Prostate gland (tissue), 2 donors: ENCODE measurements at regions not wholly inside any gene's neighbourhood (a gene's known extent, or its start where the extent isn't known, plus 50 kb on each side); places are given as distances from the start of the nearest gene placed in this dataset.

Experiments
- DNase-seq: peaks from one replicate; pipeline ENCODE4 v3.0.0-alpha.2; 2019; ENCODE audit warnings: low spot score
- H3K27ac ChIP-seq, 2 donors: fragments of 200-600 bp; sonication (generic); 2 replicates each; pipeline ENCODE4 v1.5.1; 2017 to 2019
- H3K27me3 ChIP-seq: fragments of 200-600 bp; sonication (generic); replicated peaks from 2 replicates; pipeline ENCODE4 v1.5.1; 2019; ENCODE audit not compliant: insufficient read depth
- H3K36me3 ChIP-seq, 2 donors: fragments of 200-600 bp; sonication (generic); 1 replicate in 1 of 2; 2 replicates in 1 of 2; pipeline versions ENCODE4 v1.5.1 to v1.8.1; 2017 to 2019
- H3K4me1 ChIP-seq: fragments of 200-600 bp; sonication (generic); replicated peaks from 2 replicates; pipeline ENCODE4 v1.5.1; 2019
- H3K4me3 ChIP-seq, 2 donors: fragments of 200-600 bp; sonication (generic); 2 replicates each; pipeline ENCODE4 v1.5.1; 2017 to 2019
- H3K9me3 ChIP-seq: fragments of 200-600 bp; sonication (generic); 2 replicates; pipeline ENCODE4 v1.5.1; 2017
- CTCF ChIP-seq, 4 experiments: fragments of 200-600 bp in 2 of 4; fragments of 450-650 bp in 2 of 4; sonication (generic) in 2 of 4; IDR thresholded peaks; 1 replicate in 3 of 4; 2 replicates in 1 of 4; pipeline ENCODE4 v1.5.1; 2016 to 2019; ENCODE audit warnings: antibody characterized with exemption in 4 of 4, mild to moderate bottlenecking in 2 of 4, moderate library complexity in 2 of 4
- POLR2A ChIP-seq: fragments of 450-650 bp; IDR thresholded peaks from one replicate; pipeline ENCODE4 v1.6.1; 2016; ENCODE audit warnings: antibody characterized with exemption, mild to moderate bottlenecking
- POLR2AphosphoS5 ChIP-seq: sonication (generic); formaldehyde crosslinking; IDR thresholded peaks from one replicate; pipeline ENCODE4 v1.6.1; 2017; ENCODE audit warnings: antibody characterized with exemption
- WGBS: methylation state at CpG from one replicate; pipeline ENCODE4 v1.1.5; 2018; 5-methylcytosine and 5-hydroxymethylcytosine counted together
- intact Hi-C: fragments of 100-400 bp; cut with DNase I; formaldehyde crosslinking; loops from one replicate; pipeline ENCODE4 v1.14.2; 2022

- intact Hi-C loops = no loop called here
Observed at GRCh38 chr3:135637013-135637412, 328.5 kb upstream of the PPP2R3A start.

GRCh38 chr3:135641761-135642160 is 323.8 kb upstream of the PPP2R3A start:
- intact Hi-C loops = no loop called here
- H3K9me3 ChIP-seq = no peaks in the 10 kb centered on the region
- H3K4me3 ChIP-seq = no peak overlapping the region
- no peak for DNase-seq
- H3K4me1 ChIP-seq = no peaks in the 10 kb centered on the region
- TF ChIP-seq POLR2A (no peak), CTCF (IDR thresholded peaks at IDR 0.05) (no peak), POLR2AphosphoS5 (no peak)
- H3K27me3 ChIP-seq = no peaks in the 10 kb centered on the region
- H3K36me3 ChIP-seq = no peaks in the 10 kb centered on the region
- no peak overlapping the region for H3K27ac ChIP-seq

More at GRCh38 chr3:135637013-135637412, 328.5 kb upstream of the PPP2R3A start:
- no peaks in the 10 kb centered on the region for H3K9me3 ChIP-seq
- no peak overlapping the region for H3K4me3 ChIP-seq
- H3K4me1 ChIP-seq = no peaks in the 10 kb centered on the region
- H3K27ac ChIP-seq = no peak overlapping the region
- no peaks in the 10 kb centered on the region for H3K36me3 ChIP-seq
- no peaks in the 10 kb centered on the region for H3K27me3 ChIP-seq
- no peak for DNase-seq
- no peak for TF ChIP-seq CTCF (IDR thresholded peaks at IDR 0.05)
- no peak for TF ChIP-seq POLR2A
- TF ChIP-seq POLR2AphosphoS5 = no peak
- WGBS = 67% methylated on average over 3 of the region's 3 CpGs

GRCh38 chr3:135645541-135645940 is 320.0 kb upstream of the PPP2R3A start:
- no peak for DNase-seq
- WGBS = 91% methylated on average over 1 of the region's 1 CpG
- H3K9me3 ChIP-seq = no peaks in the 10 kb centered on the region

GRCh38 chr3:135646873-135647272 is 318.7 kb upstream of the PPP2R3A start:
- intact Hi-C loops = no loop called here
- no peaks in the 10 kb centered on the region for H3K9me3 ChIP-seq
- peaks cover 3% of the 10 kb centered on the region for H3K27me3 ChIP-seq
- 82% methylated on average over 1 of the region's 1 CpG for WGBS
- DNase-seq = no peak
- H3K4me3 ChIP-seq = no peak overlapping the region
- H3K36me3 ChIP-seq = no peaks in the 10 kb centered on the region
- no peak overlapping the region for H3K27ac ChIP-seq
- TF ChIP-seq POLR2AphosphoS5 = no peak
- TF ChIP-seq POLR2A = no peak
- no peak for TF ChIP-seq CTCF (IDR thresholded peaks at IDR 0.05)
- H3K4me1 ChIP-seq = no peaks in the 10 kb centered on the region

More at GRCh38 chr3:135645541-135645940, 320.0 kb upstream of the PPP2R3A start:
- no peak overlapping the region for H3K27ac ChIP-seq
- no peak overlapping the region for H3K4me3 ChIP-seq
- no peaks in the 10 kb centered on the region for H3K4me1 ChIP-seq
- TF ChIP-seq CTCF (IDR thresholded peaks at IDR 0.05) (no peak), POLR2A (no peak), POLR2AphosphoS5 (no peak)
- H3K27me3 ChIP-seq = no peaks in the 10 kb centered on the region
- intact Hi-C loops = no loop called here
- no peaks in the 10 kb centered on the region for H3K36me3 ChIP-seq

GRCh38 chr3:135649361-135649760 is 316.2 kb upstream of the PPP2R3A start:
- Histone ChIP-seq H3K4me3 (no peak overlapping the region), H3K27me3 (peaks cover 3% of the 10 kb centered on the region), H3K36me3 (no peaks in the 10 kb centered on the region), H3K9me3 (no peaks in the 10 kb centered on the region), H3K27ac (no peak overlapping the region), H3K4me1 (no peaks in the 10 kb centered on the region)
- intact Hi-C loops = no loop called here
- no peak for DNase-seq
- TF ChIP-seq POLR2AphosphoS5 = no peak
- no peak for TF ChIP-seq POLR2A
- no peak for TF ChIP-seq CTCF (IDR thresholded peaks at IDR 0.05)
- WGBS = 73% methylated on average over 2 of the region's 2 CpGs
